T-helper 1 cell (primary cell): ENCODE measurements at regions not wholly inside any gene's neighbourhood (a gene's known extent, or its start where the extent isn't known, plus 50 kb on each side); places are given as distances from the start of the nearest gene placed in this dataset.

ENCODE experiments used
- DNase-seq, 5 donors: peaks; one replicate each; pipeline ENCODE4 v3.0.0-alpha.2; 2012 to 2020

- DNase-seq: no peak
These were observed 837.7 kb upstream of the ZNF608 start for GRCh38 chr5:125584140-125584520.

GRCh38 chr5:125587631-125588030 lies 835.6 kb upstream of the GRAMD2B start:
- DNase-seq: no peak

- no peak for DNase-seq
These were observed 830.4 kb upstream of the GRAMD2B start for GRCh38 chr5:125592856-125593255.

GRCh38 chr5:125595095-125595494 lies 828.1 kb upstream of the GRAMD2B start:
- no peak for DNase-seq

- no peak for DNase-seq
These were observed 827.4 kb upstream of the GRAMD2B start for GRCh38 chr5:125595845-125596244.

GRCh38 chr5:125597338-125597737 lies 825.9 kb upstream of the GRAMD2B start:
- DNase-seq: no peak

GRCh38 chr5:125600559-125600958 lies 822.6 kb upstream of the GRAMD2B start:
- no peak for DNase-seq

GRCh38 chr5:125602184-125602583 lies 821.0 kb upstream of the GRAMD2B start:
- DNase-seq: no peak

- DNase-seq: no peak
These were observed 819.9 kb upstream of the GRAMD2B start for GRCh38 chr5:125603321-125603720.

GRCh38 chr5:125604104-125604503 lies 819.1 kb upstream of the GRAMD2B start:
- DNase-seq: no peak

- no peak for DNase-seq
These were observed 816.2 kb upstream of the GRAMD2B start for GRCh38 chr5:125607018-125607417.

- DNase-seq: no peak
These were observed 814.2 kb upstream of the GRAMD2B start for GRCh38 chr5:125609011-125609410.

GRCh38 chr5:125610892-125611291 lies 812.3 kb upstream of the GRAMD2B start:
- no peak for DNase-seq

GRCh38 chr5:125611541-125611940 lies 811.7 kb upstream of the GRAMD2B start:
- no peak for DNase-seq

GRCh38 chr5:125612181-125612721 lies 811.0 kb upstream of the GRAMD2B start:
- DNase-seq: no peak

- DNase-seq: no peak
These were observed 810.4 kb upstream of the GRAMD2B start for GRCh38 chr5:125612776-125613175.

GRCh38 chr5:125630237-125630636 lies 793.0 kb upstream of the GRAMD2B start:
- DNase-seq: no peak

- DNase-seq: no peak
These were observed 789.7 kb upstream of the GRAMD2B start for GRCh38 chr5:125633523-125633922.

- no peak for DNase-seq
These were observed 788.9 kb upstream of the GRAMD2B start for GRCh38 chr5:125634216-125634835.

GRCh38 chr5:125639858-125640257 lies 783.4 kb upstream of the GRAMD2B start:
- no peak for DNase-seq

GRCh38 chr5:125652761-125653160 lies 770.4 kb upstream of the GRAMD2B start:
- DNase-seq: no peak

GRCh38 chr5:125654392-125654791 lies 768.8 kb upstream of the GRAMD2B start:
- DNase-seq: no peak

- no peak for DNase-seq
These were observed 768.1 kb upstream of the GRAMD2B start for GRCh38 chr5:125655156-125655555.

- DNase-seq: no peak
These were observed 765.3 kb upstream of the GRAMD2B start for GRCh38 chr5:125657936-125658335.
